ENCODE measurements at regions not wholly inside any gene's neighbourhood (a gene's known extent, or its start where the extent isn't known, plus 50 kb on each side); places are given as distances from the start of the nearest gene placed in this dataset.

DNA sequence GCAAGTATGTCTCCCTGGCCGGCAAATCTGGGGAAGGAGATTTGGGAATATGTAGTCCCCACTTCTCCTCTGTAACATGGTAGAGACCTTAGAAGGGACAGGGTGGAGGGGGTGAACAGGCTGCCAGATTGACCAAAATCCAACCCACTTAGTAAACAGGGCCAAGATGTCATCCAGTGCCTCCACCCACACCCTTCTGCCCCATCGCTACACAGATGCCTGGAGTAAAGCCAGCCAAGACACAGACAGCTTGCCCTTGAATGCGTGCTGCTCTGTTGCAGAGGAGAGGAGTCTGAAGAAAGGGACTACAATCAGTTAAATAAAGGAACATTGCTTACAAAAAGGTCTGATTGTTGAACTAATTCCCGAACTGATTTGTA is 160.1 kb upstream of the LDB2 start:
- ATAC-seq (peak; percentile 36 to 62 (median 52)), DNase-seq (peak in 1 of 2 donors; percentile 20)
- WGBS, 2 donors, result 62 to 65% methylated on average over 4 of the region's 4 CpGs
- H3K4me1 ChIP-seq, result peaks cover 0 to 9% (median 0%) of the 10 kb centered on the region in 9 donors
- no peaks in the 10 kb centered on the region for H3K36me3 ChIP-seq
- no peaks in the 10 kb centered on the region for H3K27me3 ChIP-seq
- no peaks in the 10 kb centered on the region for H3K9me3 ChIP-seq
- intact Hi-C loops (cut with DNase I), result no loop called here
- H3K4me3 ChIP-seq, result peak overlapping the region in 4 of 10 donors; percentile 2 to 25 (median 13)
- TF ChIP-seq, protein P1, sequence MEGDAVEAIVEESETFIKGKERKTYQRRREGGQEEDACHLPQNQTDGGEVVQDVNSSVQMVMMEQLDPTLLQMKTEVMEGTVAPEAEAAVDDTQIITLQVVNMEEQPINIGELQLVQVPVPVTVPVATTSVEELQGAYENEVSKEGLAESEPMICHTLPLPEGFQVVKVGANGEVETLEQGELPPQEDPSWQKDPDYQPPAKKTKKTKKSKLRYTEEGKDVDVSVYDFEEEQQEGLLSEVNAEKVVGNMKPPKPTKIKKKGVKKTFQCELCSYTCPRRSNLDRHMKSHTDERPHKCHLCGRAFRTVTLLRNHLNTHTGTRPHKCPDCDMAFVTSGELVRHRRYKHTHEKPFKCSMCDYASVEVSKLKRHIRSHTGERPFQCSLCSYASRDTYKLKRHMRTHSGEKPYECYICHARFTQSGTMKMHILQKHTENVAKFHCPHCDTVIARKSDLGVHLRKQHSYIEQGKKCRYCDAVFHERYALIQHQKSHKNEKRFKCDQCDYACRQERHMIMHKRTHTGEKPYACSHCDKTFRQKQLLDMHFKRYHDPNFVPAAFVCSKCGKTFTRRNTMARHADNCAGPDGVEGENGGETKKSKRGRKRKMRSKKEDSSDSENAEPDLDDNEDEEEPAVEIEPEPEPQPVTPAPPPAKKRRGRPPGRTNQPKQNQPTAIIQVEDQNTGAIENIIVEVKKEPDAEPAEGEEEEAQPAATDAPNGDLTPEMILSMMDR (IDR thresholded peaks at IDR 0.05), result no peak
- H3K27ac ChIP-seq, result peak overlapping the region in 8 of 10 donors; percentile 5 to 55 (median 47)

DNA sequence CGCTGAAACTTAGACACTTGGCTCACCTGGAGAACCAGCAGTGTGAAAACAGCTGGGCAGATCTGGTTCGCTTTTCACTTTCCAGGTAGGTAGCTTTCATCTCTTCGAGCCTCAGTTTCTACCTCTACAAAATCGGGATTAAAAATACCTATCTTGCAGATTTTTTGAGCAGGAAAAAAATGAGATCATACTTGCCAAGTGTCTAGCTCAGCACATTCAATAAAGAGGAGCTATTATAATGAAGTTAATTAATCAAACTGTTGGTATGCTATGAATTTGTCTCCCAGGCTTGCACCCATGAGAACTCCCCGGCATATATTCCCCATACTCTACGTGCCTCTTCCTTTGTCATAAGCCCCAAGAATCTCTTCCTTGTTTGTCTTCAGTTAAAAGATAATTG is 158.6 kb upstream of the LDB2 start:
- Histone ChIP-seq H3K27me3 (no peaks in the 10 kb centered on the region), H3K9me3 (no peaks in the 10 kb centered on the region), H3K36me3 (no peaks in the 10 kb centered on the region), H3K4me3 (no peak overlapping the region), H3K4me1 (peaks cover 0 to 9% (median 0%) of the 10 kb centered on the region in 9 donors), H3K27ac (no peak overlapping the region)
- DNase-seq, result no peak
- intact Hi-C loops (cut with DNase I), result no loop called here
- no peak for ATAC-seq
- WGBS, 2 donors, result 94 to 97% methylated on average over 6 of the region's 6 CpGs
- TF ChIP-seq, protein P1 (IDR thresholded peaks at IDR 0.05), result no peak

DNA sequence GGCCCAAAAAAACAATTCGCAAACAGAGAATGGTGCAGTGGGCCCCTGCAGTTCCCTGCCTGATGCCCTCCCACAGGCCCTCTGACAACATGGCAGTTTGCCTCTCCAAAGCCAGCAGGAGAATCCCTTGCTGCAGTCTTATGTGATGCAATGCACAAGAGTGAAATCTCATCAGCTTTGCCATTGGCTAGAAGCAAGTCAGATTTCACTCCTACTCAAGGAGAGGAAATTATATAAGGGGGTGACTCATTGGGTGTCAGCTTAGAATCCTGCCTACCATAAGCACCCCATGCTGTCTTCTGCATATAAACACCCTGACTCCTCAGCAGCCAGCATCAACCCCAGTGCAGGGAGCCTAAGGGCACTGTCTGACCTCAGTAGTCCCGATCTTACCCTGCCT is 157.3 kb upstream of the LDB2 start:
- TF ChIP-seq, protein P1 (IDR thresholded peaks at IDR 0.05), result no peak
- no peaks in the 10 kb centered on the region for H3K27me3 ChIP-seq
- DNase-seq (no peak), ATAC-seq (no peak)
- no peaks in the 10 kb centered on the region for H3K9me3 ChIP-seq
- intact Hi-C loops (cut with DNase I), result no loop called here
- 93 to 94% methylated on average over 2 of the region's 2 CpGs for WGBS, 2 donors
- no peaks in the 10 kb centered on the region for H3K36me3 ChIP-seq
- no peak overlapping the region for H3K4me3 ChIP-seq
- no peak overlapping the region for H3K27ac ChIP-seq
- peaks cover 0 to 9% (median 0%) of the 10 kb centered on the region in 9 donors for H3K4me1 ChIP-seq

DNA sequence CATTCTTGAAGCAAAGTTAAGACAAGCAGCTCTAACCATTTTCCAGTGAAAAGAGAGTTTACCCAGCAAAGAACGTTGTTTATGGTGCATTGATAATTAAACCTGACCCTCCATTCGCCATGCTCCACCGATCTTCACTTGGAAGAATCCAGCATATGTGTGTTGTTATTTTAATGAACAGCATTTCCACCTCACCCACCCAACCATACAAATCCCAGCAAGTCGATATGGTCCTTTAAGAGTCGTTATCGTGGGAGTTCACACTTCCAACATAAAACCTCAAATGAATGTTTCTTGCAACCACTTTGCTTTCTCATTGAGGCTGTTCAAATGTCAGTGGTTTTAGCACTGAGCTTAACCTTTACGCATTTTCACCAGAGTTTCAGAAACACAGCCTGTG is 147.4 kb upstream of the LDB2 start:
- Histone ChIP-seq H3K27me3 (no peaks in the 10 kb centered on the region), H3K9me3 (peaks cover 0 to 14% (median 3%) of the 10 kb centered on the region in 11 donors), H3K4me1 (no peaks in the 10 kb centered on the region), H3K27ac (no peak overlapping the region), H3K4me3 (no peak overlapping the region), H3K36me3 (no peaks in the 10 kb centered on the region)
- DNase-seq, result no peak
- 96 to 97% methylated on average over 7 of the region's 7 CpGs for WGBS, 2 donors
- intact Hi-C loops (cut with DNase I), result no loop called here
- ATAC-seq, result no peak
- TF ChIP-seq, protein P1 (IDR thresholded peaks at IDR 0.05), result no peak

All from heart right ventricle (tissue), 16 donors.